SK-N-SH (cell line): ENCODE measurements at regions not wholly inside any gene's neighbourhood (a gene's known extent, or its start where the extent isn't known, plus 50 kb on each side); places are given as distances from the start of the nearest gene placed in this dataset.

Experiments
- CTCF ChIA-PET: fragments of 300-600, 350-600 bp; formaldehyde crosslinking; extraction: SDS; loops from one replicate; lab custom pipeline; 2021; lab: Yijun Ruan, JAX
- POLR2A ChIA-PET: fragments of 350-600 bp; sonication (Branson Sonifier 250); formaldehyde crosslinking; extraction: SDS; loops from one replicate; lab custom pipeline; 2020; ENCODE audit warnings: antibody characterized with exemption, inconsistent platforms; lab: Yijun Ruan, JAX
- DNase-seq: peaks from one replicate; pipeline ENCODE4 v3.0.0; 2012
- H2AFZ ChIP-seq: fragments of 200-600 bp; sonication (generic); 2 replicates; pipeline ENCODE4 v1.8.1; 2016; ENCODE audit warnings: antibody characterized with exemption, mild to moderate bottlenecking, low read depth
- H3F3A ChIP-seq: fragments of 200-600 bp; sonication (generic); replicated peaks from 2 replicates; pipeline ENCODE3; 2016; ENCODE audit warnings: antibody characterized with exemption, mild to moderate bottlenecking; ENCODE audit not compliant: insufficient read depth
- H3K27ac ChIP-seq, 2 experiments: fragments of 200-500 bp in 1 of 2; fragments of 200-600 bp in 1 of 2; sonication (Bioruptor generic) in 1 of 2; sonication (generic), shearing (Covaris generic) in 1 of 2; 2 replicates each; pipeline versions ENCODE4 v1.5.1 to v1.6.1; 2014 to 2016; ENCODE audit warnings: low read depth in 2 of 2, inconsistent platforms in 1 of 2, low read length in 1 of 2, mild to moderate bottlenecking in 1 of 2, mixed read lengths in 1 of 2
- H3K27me3 ChIP-seq: fragments of 200-600 bp; sonication (generic), shearing (Covaris generic); 2 replicates; pipeline ENCODE4 v1.6.1; 2016; ENCODE audit warnings: mixed run types; ENCODE audit not compliant: insufficient read depth
- H3K36me3 ChIP-seq, 2 experiments: fragments of 200-500 bp in 1 of 2; fragments of 200-600 bp in 1 of 2; sonication (Bioruptor generic) in 1 of 2; sonication (generic) in 1 of 2; replicated peaks in 1 of 2; 2 replicates each; pipeline versions ENCODE3 to v1.5.1; 2014 to 2016; ENCODE audit warnings: low read length in 1 of 2, mild to moderate bottlenecking in 1 of 2; ENCODE audit not compliant: insufficient read depth in 2 of 2, control insufficient read depth in 1 of 2
- H3K4me1 ChIP-seq, 2 experiments: fragments of 200-500 bp in 1 of 2; fragments of 200-600 bp in 1 of 2; sonication (Bioruptor generic) in 1 of 2; sonication (generic), shearing (Covaris generic) in 1 of 2; 2 replicates each; pipeline versions ENCODE4 v1.5.1 to v1.6.1; 2014 to 2016; ENCODE audit warnings: low read depth in 1 of 2, low read length in 1 of 2, mixed run types in 1 of 2; ENCODE audit not compliant: insufficient read depth in 2 of 2, control insufficient read depth in 1 of 2
- H3K4me2 ChIP-seq: fragments of 200-600 bp; sonication (generic), shearing (Covaris generic); 2 replicates; pipeline ENCODE4 v1.6.1; 2017; ENCODE audit warnings: mixed run types
- H3K4me3 ChIP-seq, 2 experiments: fragments of 200-500 bp in 1 of 2; fragments of 200-600 bp in 1 of 2; sonication (Bioruptor generic) in 1 of 2; sonication (generic), shearing (Covaris generic) in 1 of 2; 2 replicates each; pipeline versions ENCODE4 v1.5.1 to v1.8.1; 2014 to 2016; ENCODE audit warnings: low read depth in 2 of 2, inconsistent platforms in 1 of 2, low read length in 1 of 2, mild to moderate bottlenecking in 1 of 2, mixed read lengths in 1 of 2, moderate library complexity in 1 of 2
- H3K79me2 ChIP-seq: fragments of 200-600 bp; sonication (generic); 2 replicates; pipeline ENCODE4 v1.8.1; 2017; ENCODE audit warnings: mild to moderate bottlenecking; ENCODE audit not compliant: insufficient read depth
- H3K9ac ChIP-seq: fragments of 200-600 bp; sonication (generic); 2 replicates; pipeline ENCODE4 v1.6.1; 2017; ENCODE audit warnings: mixed run types
- H3K9me2 ChIP-seq: fragments of 200-600 bp; sonication (generic); 2 replicates; pipeline ENCODE4 v1.6.1; 2017; ENCODE audit warnings: mixed run types
- H3K9me3 ChIP-seq: fragments of 200-600 bp; sonication (generic); 2 replicates; pipeline ENCODE4 v1.6.1; 2017; ENCODE audit warnings: mixed run types, mild to moderate bottlenecking, moderate library complexity
- H4K20me1 ChIP-seq: fragments of 200-600 bp; sonication (generic); 2 replicates; pipeline ENCODE4 v1.6.1; 2017; ENCODE audit warnings: mild to moderate bottlenecking, mixed run types; ENCODE audit not compliant: insufficient read depth
- ELF1 ChIP-seq: IDR thresholded peaks from 2 replicates; pipeline ENCODE4 v1.4.0; 2012
- EZH2phosphoT487 ChIP-seq: fragments of 200-600 bp; sonication (generic); IDR thresholded peaks from 2 replicates; pipeline ENCODE4 v1.6.1; 2017; ENCODE audit warnings: low read depth, mixed run types, mild to moderate bottlenecking, antibody characterized with exemption, moderate library complexity, borderline replicate concordance
- FOSL2 ChIP-seq: IDR thresholded peaks from 2 replicates; pipeline ENCODE4 v1.4.0; 2012; ENCODE audit warnings: low read depth, mild to moderate bottlenecking, moderate library complexity, borderline replicate concordance
- FOXM1 ChIP-seq: IDR thresholded peaks from 2 replicates; pipeline ENCODE4 v1.4.0; 2012; ENCODE audit warnings: low read depth, mild to moderate bottlenecking
- GABPA ChIP-seq: IDR thresholded peaks from 2 replicates; pipeline ENCODE4 v1.4.0; 2012; ENCODE audit warnings: low read depth, mild to moderate bottlenecking
- MEF2A ChIP-seq: IDR thresholded peaks from 2 replicates; pipeline ENCODE4 v1.4.0; 2012; ENCODE audit warnings: low read depth, borderline replicate concordance
- NRF1 ChIP-seq: IDR thresholded peaks from 2 replicates; pipeline ENCODE4 v1.6.1; 2012; ENCODE audit warnings: low read depth, mild to moderate bottlenecking, low read length
- PBX3 ChIP-seq: IDR thresholded peaks from 2 replicates; pipeline ENCODE4; 2012
- REST ChIP-seq: IDR thresholded peaks from 2 replicates; pipeline ENCODE4 v1.6.1; 2012; ENCODE audit warnings: mild to moderate bottlenecking, low read depth, low read length, moderate library complexity
- RXRA ChIP-seq: IDR thresholded peaks from 2 replicates; pipeline ENCODE4 v1.4.0; 2012; ENCODE audit warnings: low read depth, mild to moderate bottlenecking, borderline replicate concordance
- SIN3A ChIP-seq: IDR thresholded peaks from 2 replicates; pipeline ENCODE4 v1.6.1; 2012; ENCODE audit warnings: low read depth, mild to moderate bottlenecking, low read length, moderate library complexity, borderline replicate concordance
- SMC3 ChIP-seq: IDR thresholded peaks from 2 replicates; pipeline ENCODE4 v1.6.1; 2012; ENCODE audit warnings: low read depth, low read length, improper control_type of control experiment
- TAF1 ChIP-seq: IDR thresholded peaks from 2 replicates; pipeline ENCODE4 v1.6.1; 2012; ENCODE audit warnings: low read depth, mild to moderate bottlenecking, low read length, moderate library complexity, borderline replicate concordance
- TCF12 ChIP-seq: IDR thresholded peaks from 2 replicates; pipeline ENCODE4 v1.4.0; 2012
- TEAD4 ChIP-seq: IDR thresholded peaks from 2 replicates; pipeline ENCODE4 v1.4.0; 2012; ENCODE audit warnings: mild to moderate bottlenecking, borderline replicate concordance; ENCODE audit not compliant: insufficient read depth
- USF2 ChIP-seq: fragments of 150-350 bp; IDR thresholded peaks from 2 replicates; pipeline ENCODE4 v1.6.1; 2017; ENCODE audit warnings: antibody characterized with exemption, low read length, low read depth, borderline replicate concordance
- YY1 ChIP-seq: IDR thresholded peaks from 2 replicates; pipeline ENCODE4 v1.4.0; 2012; ENCODE audit warnings: low read depth, mild to moderate bottlenecking
- TF ChIP-seq, protein P1 (sequence below): IDR thresholded peaks from 2 replicates; pipeline ENCODE4 v1.4.0; 2012; ENCODE audit warnings: low read depth, borderline replicate concordance
- TF ChIP-seq, protein P2 (sequence below): IDR thresholded peaks from 2 replicates; pipeline ENCODE4 v1.4.0; 2012; ENCODE audit warnings: low read depth, borderline replicate concordance

- TF ChIP-seq, protein P1, sequence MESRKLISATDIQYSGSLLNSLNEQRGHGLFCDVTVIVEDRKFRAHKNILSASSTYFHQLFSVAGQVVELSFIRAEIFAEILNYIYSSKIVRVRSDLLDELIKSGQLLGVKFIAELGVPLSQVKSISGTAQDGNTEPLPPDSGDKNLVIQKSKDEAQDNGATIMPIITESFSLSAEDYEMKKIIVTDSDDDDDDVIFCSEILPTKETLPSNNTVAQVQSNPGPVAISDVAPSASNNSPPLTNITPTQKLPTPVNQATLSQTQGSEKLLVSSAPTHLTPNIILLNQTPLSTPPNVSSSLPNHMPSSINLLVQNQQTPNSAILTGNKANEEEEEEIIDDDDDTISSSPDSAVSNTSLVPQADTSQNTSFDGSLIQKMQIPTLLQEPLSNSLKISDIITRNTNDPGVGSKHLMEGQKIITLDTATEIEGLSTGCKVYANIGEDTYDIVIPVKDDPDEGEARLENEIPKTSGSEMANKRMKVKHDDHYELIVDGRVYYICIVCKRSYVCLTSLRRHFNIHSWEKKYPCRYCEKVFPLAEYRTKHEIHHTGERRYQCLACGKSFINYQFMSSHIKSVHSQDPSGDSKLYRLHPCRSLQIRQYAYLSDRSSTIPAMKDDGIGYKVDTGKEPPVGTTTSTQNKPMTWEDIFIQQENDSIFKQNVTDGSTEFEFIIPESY: no peak
- TF ChIP-seq TEAD4 (no peak), TCF12 (no peak)
- TF ChIP-seq, all 33 proteins: peak for 0
Measured at GRCh38 chr1:105556266-105556665, 1500.2 kb upstream of the PRMT6 start (continued).

- Histone ChIP-seq H3K9me3 (no peaks in the 10 kb centered on the region), H4K20me1 (no peaks in the 10 kb centered on the region), H3K27ac (no peak overlapping the region), H3K36me3 (no peaks in the 10 kb centered on the region), H3K4me2 (no peak overlapping the region), H3K27me3 (no peaks in the 10 kb centered on the region), H3K9me2 (no peaks in the 10 kb centered on the region), H2AFZ (no peak overlapping the region), H3K4me1 (no peaks in the 10 kb centered on the region)
- DNase-seq: no peak
- ChIA-PET POLR2A (no interaction called here), CTCF (no interaction called here)
- TF ChIP-seq MEF2A (no peak), ELF1 (no peak), PBX3 (no peak), TAF1 (no peak), USF2 (no peak), NRF1 (no peak), SIN3A (no peak), EZH2phosphoT487 (no peak), YY1 (no peak), REST (no peak), FOXM1 (no peak), FOSL2 (no peak), RXRA (no peak), SMC3 (no peak), GABPA (no peak)
- TF ChIP-seq, protein P2, sequence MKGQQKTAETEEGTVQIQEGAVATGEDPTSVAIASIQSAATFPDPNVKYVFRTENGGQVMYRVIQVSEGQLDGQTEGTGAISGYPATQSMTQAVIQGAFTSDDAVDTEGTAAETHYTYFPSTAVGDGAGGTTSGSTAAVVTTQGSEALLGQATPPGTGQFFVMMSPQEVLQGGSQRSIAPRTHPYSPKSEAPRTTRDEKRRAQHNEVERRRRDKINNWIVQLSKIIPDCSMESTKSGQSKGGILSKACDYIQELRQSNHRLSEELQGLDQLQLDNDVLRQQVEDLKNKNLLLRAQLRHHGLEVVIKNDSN: no peak
- TF ChIP-seq, all 33 proteins: peak for 0
- no peak overlapping the region for H3K9ac ChIP-seq
- H3F3A ChIP-seq: no peaks in the 10 kb centered on the region
- H3K4me3 ChIP-seq: no peak overlapping the region
- no peaks in the 10 kb centered on the region for H3K79me2 ChIP-seq
Measured at GRCh38 chr1:105558023-105558422, 1498.5 kb upstream of the PRMT6 start.
